ENCODE measurements at regions not wholly inside any gene's neighbourhood (a gene's known extent, or its start where the extent isn't known, plus 50 kb on each side); places are given as distances from the start of the nearest gene placed in this dataset.

DNA sequence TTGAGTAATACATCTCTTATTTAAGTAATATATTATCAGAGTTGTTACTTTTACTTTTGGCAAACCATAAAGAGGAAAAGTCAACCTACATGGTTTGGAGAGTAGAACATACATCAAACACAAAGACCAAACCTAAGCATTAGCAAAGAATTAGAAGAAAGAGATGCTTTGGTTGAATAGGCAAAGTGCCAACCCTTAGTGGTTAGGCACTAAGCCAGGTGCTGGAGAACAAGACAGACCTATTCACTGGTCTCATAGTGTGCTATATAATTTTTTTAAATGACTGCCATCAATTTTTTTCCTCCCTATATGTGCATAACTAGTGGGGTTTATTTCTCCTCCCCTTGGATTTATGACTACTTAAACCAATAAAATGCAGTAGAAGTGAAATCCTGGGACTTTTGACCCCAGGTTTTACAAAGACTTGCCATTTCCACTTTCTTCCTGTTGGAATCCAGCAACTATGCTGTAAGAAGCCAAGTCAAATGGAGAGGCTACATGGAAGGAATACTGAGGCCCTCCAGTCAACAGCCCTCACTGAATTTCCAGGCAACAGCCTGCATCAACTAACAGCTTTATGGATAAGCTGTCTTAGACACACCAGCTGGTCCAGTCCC is 69.8 kb upstream of the HAO2 start:
- peak; percentile 25 for DNase-seq (ENCODE audit: low read depth)
- no peak overlapping the region for H3K4me3 ChIP-seq (ENCODE audit: low read depth, low read length)
- no peak for TF ChIP-seq CTCF (IDR thresholded peaks at IDR 0.05; ENCODE audit: insufficient read depth, low read depth, low read length, missing control alignments)

DNA sequence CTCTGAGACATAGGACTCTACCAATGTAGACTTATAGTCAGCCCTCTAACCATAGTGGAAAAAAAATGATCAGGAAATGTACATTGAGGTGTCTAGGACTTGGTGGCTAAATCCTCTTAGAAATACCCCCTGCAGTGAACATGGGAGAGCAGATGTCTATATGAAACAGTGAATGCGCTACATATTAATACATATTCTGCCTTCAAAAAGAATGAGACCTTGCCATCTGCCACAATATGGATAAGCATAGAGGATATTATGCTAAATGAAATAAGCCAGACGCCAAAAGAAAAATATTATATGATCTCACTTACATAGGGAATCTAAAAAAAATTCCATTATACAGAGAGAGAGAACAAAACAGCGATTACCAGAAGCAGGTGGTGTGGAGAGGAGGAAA is 66.6 kb upstream of the HAO2 start:
- no peak overlapping the region for H3K4me3 ChIP-seq (ENCODE audit: low read depth, low read length)
- DNase-seq (ENCODE audit: low read depth), result no peak
- TF ChIP-seq CTCF (IDR thresholded peaks at IDR 0.05; ENCODE audit: insufficient read depth, low read depth, low read length, missing control alignments), result no peak

DNA sequence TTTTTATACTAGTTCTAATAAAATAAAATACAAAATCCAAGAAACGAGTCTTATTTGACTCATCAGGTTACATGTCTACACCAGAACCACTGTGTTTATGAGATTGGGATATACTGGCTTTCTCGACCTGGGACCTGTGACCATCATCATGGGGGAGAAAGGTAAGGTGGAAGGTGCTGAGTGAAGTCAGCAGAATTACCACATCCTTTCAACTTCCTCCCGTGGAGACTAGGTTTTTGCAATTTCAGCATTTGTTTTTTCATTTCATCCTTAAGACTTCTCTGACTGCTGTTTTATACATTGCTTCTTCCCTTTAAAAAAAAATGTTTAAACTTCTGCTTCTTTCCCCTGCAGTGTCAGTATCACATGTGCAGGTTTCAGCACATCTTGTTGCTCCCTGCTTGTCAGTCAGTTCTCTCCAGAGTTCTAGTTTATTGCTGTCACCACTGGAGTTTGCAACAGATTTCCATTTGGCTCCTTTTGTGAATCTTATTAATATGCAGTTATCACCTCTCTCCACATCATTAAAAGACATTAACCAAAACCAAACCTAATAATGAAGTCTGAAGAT is 60.4 kb upstream of the HAO2 start:
- TF ChIP-seq CTCF (IDR thresholded peaks at IDR 0.05; ENCODE audit: insufficient read depth, low read depth, low read length, missing control alignments), result no peak
- DNase-seq (ENCODE audit: low read depth), result no peak
- no peak overlapping the region for H3K4me3 ChIP-seq (ENCODE audit: low read depth, low read length)

DNA sequence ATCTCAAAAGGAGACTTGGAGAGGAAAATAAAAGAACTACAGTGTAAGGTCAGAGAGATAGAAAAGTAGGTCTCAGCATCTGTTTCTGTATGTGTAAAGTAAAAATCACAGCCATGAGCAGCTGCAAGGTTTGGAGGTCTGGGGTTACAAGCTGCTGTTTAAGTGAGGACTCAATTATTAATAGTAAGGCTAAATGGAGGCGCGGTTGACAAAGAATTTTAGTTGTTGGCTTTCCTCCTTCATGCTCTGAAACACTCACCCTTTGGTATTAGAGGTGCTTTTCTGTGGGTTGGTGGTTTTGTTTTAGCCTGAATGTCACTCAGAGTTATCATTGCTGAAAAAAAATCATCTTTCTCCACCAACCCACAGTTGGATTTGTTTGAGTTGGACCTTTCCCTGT is 59.8 kb upstream of the HAO2 start:
- DNase-seq (ENCODE audit: low read depth), result no peak
- no peak for TF ChIP-seq CTCF (IDR thresholded peaks at IDR 0.05; ENCODE audit: insufficient read depth, low read depth, low read length, missing control alignments)
- H3K4me3 ChIP-seq (ENCODE audit: low read depth, low read length), result no peak overlapping the region

- DNase-seq (ENCODE audit: low read depth), result no peak
- no peak for TF ChIP-seq CTCF (IDR thresholded peaks at IDR 0.05; ENCODE audit: insufficient read depth, low read depth, low read length, missing control alignments)
- H3K4me3 ChIP-seq (ENCODE audit: low read depth, low read length), result no peak overlapping the region
Measured at GRCh38 chr1:119310301-119310700, 58.3 kb upstream of the HAO2 start.

DNA sequence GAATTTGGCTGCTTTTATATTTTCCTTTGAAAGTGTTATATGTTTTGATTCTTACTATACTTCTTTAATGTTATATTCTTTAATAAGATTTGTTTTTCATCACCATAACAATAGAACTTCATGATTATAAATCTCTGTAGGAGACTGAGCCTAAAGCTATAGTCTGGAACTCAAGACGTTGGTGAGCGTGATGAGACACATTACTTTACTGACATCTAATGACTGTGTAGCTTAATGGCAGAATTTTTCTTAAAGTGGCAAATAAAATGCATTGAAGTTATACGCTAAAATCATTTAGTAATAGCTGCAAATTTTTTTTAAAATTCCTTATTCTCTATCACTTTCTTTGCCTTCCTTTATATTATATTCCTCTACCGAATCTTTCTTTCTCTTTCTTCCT is 56.1 kb upstream of the HAO2 start:
- no peak overlapping the region for H3K4me3 ChIP-seq (ENCODE audit: low read depth, low read length)
- DNase-seq (ENCODE audit: low read depth), result no peak
- no peak for TF ChIP-seq CTCF (IDR thresholded peaks at IDR 0.05; ENCODE audit: insufficient read depth, low read depth, low read length, missing control alignments)

All from GM12865 (cell line).